NCI-H2107 (cell line): ENCODE measurements at regions not wholly inside any gene's neighbourhood (a gene's known extent, or its start where the extent isn't known, plus 50 kb on each side); places are given as distances from the start of the nearest gene placed in this dataset.

Source experiments
- DNase-seq: peaks from one replicate; lab custom pipeline; 2025; lab: John Stamatoyannopoulos, UW

GRCh38 chr3:34377961-34378360 is 579.5 kb downstream of the PDCD6IP start:
- DNase-seq, result no peak

- DNase-seq, result no peak
These were observed 582.8 kb downstream of the PDCD6IP start for GRCh38 chr3:34381243-34381642.

- DNase-seq, result no peak
These were observed 584.4 kb downstream of the PDCD6IP start for GRCh38 chr3:34382859-34383258.

- DNase-seq, result no peak
These were observed 587.9 kb downstream of the PDCD6IP start for GRCh38 chr3:34386309-34386708.

- no peak for DNase-seq
These were observed 589.6 kb downstream of the PDCD6IP start for GRCh38 chr3:34387826-34388564.

- no peak for DNase-seq
These were observed 590.4 kb downstream of the PDCD6IP start for GRCh38 chr3:34388830-34389229.

- no peak for DNase-seq
These were observed 596.7 kb downstream of the PDCD6IP start for GRCh38 chr3:34394978-34395748.

- DNase-seq, result no peak
These were observed 597.9 kb downstream of the PDCD6IP start for GRCh38 chr3:34396288-34396687.

- no peak for DNase-seq
These were observed 598.5 kb downstream of the PDCD6IP start for GRCh38 chr3:34396956-34397355.

GRCh38 chr3:34399401-34399800 is 601.0 kb downstream of the PDCD6IP start:
- DNase-seq, result no peak

GRCh38 chr3:34405159-34405558 is 606.7 kb downstream of the PDCD6IP start:
- no peak for DNase-seq

- no peak for DNase-seq
These were observed 608.9 kb downstream of the PDCD6IP start for GRCh38 chr3:34407281-34407680.

GRCh38 chr3:34408088-34408487 is 609.7 kb downstream of the PDCD6IP start:
- DNase-seq, result no peak

GRCh38 chr3:34411596-34411995 is 613.2 kb downstream of the PDCD6IP start:
- DNase-seq, result no peak

GRCh38 chr3:34419801-34420200 is 621.4 kb downstream of the PDCD6IP start:
- DNase-seq, result no peak

- DNase-seq, result no peak
These were observed 623.3 kb downstream of the PDCD6IP start for GRCh38 chr3:34421762-34422161.

- no peak for DNase-seq
These were observed 641.4 kb downstream of the PDCD6IP start for GRCh38 chr3:34439796-34440195.

- DNase-seq, result no peak
These were observed 645.7 kb downstream of the PDCD6IP start for GRCh38 chr3:34444137-34444536.

GRCh38 chr3:34449305-34449704 is 650.9 kb downstream of the PDCD6IP start:
- no peak for DNase-seq

GRCh38 chr3:34463414-34463813 is 665.0 kb downstream of the PDCD6IP start:
- DNase-seq, result no peak

GRCh38 chr3:34464646-34465045 is 666.2 kb downstream of the PDCD6IP start:
- DNase-seq, result no peak

- DNase-seq, result no peak
These were observed 677.4 kb downstream of the PDCD6IP start for GRCh38 chr3:34475851-34476250.

- no peak for DNase-seq
These were observed 685.0 kb downstream of the PDCD6IP start for GRCh38 chr3:34483311-34483887.
